GM12872 (cell line): ENCODE measurements at regions not wholly inside any gene's neighbourhood (a gene's known extent, or its start where the extent isn't known, plus 50 kb on each side); places are given as distances from the start of the nearest gene placed in this dataset.

Experiments
- TF ChIP-seq, protein P1 (sequence below): IDR thresholded peaks from 3 replicates; pipeline ENCODE4 v1.5.1; 2011; ENCODE audit warnings: low read depth, mild to moderate bottlenecking, low read length, moderate library complexity; ENCODE audit not compliant: insufficient read depth

DNA sequence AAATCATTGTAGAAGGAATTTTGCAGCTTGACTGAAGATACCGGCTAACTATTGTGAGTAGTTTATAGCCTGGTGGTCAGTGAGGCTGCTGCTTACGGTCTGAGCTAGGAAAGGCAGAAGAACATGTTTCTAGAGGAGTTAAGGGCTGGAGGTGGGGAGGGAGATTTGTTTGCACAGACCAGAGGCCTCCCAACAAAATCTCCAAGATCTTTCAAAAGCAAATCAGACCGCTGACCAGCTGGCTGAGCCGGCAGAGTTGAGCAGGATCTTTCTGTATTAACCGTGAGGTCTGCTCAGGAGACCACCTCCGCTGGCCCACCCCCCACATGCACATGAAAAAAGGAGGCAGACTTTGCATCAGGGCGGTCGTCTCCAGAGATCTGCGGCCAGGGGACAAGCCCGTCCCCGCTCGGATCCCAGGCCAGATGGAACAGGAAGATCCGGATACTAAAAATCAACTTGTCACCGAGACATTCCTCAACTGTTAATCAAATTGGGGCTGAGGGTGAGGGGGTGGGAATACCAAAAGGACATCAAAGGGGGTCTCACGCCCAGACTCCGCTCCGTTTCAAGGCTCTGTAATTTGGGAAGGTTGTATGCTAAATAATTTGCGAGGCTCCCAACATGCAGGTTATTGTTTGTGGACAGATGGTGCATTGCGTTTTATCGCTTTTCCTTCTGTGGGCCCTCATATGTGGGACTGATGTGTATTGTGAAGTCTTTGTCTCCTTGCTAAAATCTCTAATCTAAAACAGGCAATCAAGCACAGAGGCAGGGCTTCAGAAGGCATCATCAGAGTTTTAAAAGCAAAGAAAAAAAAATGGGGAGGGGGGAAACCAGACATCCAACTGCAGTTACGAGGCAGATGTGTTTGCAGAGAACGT is 319.0 kb downstream of the ZNF536 start:
- TF ChIP-seq, protein P1, sequence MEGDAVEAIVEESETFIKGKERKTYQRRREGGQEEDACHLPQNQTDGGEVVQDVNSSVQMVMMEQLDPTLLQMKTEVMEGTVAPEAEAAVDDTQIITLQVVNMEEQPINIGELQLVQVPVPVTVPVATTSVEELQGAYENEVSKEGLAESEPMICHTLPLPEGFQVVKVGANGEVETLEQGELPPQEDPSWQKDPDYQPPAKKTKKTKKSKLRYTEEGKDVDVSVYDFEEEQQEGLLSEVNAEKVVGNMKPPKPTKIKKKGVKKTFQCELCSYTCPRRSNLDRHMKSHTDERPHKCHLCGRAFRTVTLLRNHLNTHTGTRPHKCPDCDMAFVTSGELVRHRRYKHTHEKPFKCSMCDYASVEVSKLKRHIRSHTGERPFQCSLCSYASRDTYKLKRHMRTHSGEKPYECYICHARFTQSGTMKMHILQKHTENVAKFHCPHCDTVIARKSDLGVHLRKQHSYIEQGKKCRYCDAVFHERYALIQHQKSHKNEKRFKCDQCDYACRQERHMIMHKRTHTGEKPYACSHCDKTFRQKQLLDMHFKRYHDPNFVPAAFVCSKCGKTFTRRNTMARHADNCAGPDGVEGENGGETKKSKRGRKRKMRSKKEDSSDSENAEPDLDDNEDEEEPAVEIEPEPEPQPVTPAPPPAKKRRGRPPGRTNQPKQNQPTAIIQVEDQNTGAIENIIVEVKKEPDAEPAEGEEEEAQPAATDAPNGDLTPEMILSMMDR = no peak

DNA sequence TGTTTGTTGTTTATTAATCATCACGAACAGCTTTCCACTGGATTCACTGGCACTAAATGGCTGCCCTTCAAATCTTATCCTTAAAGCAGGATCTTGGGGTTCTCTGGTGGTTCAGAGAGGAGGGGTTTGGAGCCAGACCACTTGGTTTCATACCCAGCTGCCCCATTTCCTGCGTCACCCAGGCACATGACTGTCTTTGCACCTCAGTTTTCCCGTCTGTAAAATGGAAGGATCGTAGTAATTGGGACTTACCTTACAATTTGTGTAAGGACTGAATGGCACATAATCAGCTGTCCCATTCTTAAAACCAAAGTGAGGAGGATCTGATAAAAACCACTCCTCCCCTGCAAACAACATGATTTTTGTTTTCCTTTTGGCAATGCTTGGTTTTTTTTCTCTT is 318.3 kb downstream of the ZNF536 start:
- TF ChIP-seq, protein P1 = no peak

DNA sequence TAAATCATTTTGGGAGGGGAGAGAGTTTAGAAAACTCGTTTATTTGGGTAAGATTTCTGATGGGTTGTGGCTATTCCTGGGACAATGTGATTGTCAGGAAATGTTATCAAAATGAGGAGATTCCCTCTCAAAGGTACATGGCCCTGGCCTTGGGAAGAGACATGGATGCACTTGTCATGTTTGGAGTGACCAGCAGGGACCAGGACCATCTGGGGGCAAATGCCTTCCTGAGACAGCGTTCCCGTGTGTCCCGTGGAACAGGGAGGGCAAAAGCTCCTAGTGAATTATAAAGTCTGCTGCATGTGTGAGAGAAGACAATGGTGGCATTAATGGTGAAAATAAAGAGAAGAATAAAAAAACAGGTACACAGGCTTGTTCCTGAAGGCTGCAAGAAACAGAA is 317.3 kb downstream of the ZNF536 start:
- TF ChIP-seq, protein P1 = no peak

DNA sequence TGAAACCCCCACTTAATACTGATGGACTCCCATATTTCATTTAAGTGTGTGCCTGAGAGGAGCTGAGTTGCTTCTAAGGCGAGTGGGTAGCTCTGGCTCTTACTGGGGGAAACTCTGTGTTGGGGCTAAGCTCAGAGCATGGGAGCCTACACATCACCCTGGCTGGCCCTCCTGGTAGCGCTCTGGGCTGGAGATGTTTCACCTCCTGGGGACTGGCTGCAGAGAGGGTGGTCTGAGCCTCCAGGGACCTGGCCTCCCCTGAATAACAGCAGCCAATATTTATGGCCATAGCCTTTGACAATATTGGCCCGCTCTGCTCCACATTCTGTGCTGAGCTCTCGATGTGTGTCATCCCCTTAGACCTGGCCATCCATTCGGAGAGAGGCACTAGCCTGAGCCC is 316.5 kb downstream of the ZNF536 start:
- TF ChIP-seq, protein P1 = no peak

DNA sequence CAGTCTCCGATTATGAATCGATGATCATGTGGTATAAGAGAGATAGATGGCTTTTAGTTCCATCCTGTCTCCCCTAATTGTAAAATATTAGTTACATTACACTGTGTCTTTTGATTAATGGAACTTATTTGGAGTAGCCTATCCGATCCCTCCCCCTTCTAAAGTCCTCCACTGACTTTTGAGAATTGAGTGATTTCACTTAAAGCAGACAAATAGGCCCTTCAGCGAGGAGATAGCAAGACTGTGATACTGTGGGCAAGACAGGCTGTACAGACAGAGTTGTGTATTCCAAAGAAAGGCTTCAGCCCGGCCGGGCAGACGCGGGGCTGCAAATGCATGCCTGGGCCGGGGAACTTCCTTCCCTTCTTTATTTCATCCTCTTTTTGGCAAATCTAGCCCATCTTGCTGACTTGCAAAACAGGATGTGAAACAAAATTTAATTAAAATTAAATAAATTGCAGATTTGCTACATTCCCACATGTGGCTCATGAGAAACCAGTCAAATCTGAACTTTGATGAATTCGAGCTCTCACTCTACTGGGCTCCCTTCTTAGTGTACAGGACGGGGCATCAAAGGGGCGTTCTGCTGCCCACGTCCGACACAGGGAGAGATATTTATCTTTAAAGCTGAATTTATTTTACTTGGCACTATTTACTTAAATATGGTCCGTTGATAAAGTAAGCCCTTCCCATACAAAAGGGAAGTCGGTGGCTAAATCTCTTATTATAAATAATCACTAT is 314.8 kb downstream of the ZNF536 start:
- TF ChIP-seq, protein P1 = no peak

DNA sequence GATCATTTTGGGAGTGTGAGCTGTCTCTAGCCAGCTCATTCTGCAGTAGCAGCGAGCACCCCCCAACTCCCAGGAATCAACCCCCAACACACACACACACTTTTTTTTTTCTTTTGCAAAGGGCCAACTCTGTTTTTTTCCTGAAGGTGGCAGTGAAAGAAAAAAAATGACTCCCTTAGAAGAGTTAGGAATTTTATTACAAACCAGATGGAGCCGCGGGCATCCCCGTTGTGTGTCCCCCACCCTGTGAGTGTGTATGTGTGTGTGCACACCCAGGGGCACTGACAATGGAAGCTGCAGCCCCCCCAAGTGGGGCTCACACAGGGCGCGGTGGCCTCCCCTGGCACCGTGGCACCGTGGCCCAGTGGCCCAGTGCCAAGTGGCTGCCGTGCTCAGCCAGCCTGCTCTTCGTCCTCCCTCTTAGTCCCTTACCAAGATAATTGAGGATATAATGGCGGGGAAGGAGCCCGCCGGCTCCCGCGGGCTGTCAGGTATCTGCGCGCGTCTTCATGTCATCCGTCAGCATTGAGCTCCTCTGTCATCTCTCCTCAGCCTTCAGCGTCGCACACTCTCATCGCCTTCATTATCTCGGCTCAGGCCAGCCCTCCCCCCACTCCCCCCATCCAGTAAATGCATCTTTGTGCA is 314.1 kb downstream of the ZNF536 start:
- TF ChIP-seq, protein P1 = no peak

DNA sequence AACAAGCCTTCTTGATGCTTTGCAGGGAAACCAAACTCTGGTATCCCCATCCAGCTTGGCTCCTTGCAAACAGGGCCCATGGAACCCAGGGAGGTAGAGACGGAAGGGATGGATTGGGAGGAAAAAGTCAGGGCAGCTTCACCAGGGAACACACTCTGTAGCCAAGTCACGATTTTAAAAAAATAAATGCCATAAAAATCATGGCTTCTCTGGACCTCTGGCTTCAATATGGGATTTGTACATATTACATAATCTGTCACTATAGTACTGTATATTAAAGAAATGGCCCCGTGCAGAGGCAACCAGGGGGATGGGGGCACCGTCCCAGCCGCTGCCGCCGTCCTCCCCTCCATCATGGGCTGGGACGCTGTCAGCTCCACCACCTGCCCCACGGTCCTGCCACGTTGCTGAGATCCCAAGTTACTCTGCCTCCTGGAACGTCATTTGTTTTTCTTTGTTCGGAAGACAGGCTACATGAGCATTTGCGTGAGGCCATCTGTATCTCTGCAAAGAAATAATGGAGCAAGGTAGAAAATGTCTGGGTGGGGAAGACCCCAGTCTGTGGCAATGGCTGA is 313.3 kb downstream of the ZNF536 start:
- TF ChIP-seq, protein P1 = no peak
